Common myeloid progenitor, CD34-positive (primary cell): ENCODE measurements at regions not wholly inside any gene's neighbourhood (a gene's known extent, or its start where the extent isn't known, plus 50 kb on each side); places are given as distances from the start of the nearest gene placed in this dataset.

ENCODE experiments used
- CTCF ChIA-PET: fragments of 350-600 bp; sonication (Branson Sonifier 250); formaldehyde crosslinking; loops from one replicate; lab custom pipeline; 2021; ENCODE audit warnings: antibody characterized with exemption; lab: Charles Lee
- POLR2A ChIA-PET: fragments of 350-600 bp; sonication (Branson Sonifier 250); formaldehyde crosslinking; loops from one replicate; lab custom pipeline; 2021; ENCODE audit warnings: antibody characterized with exemption; lab: Charles Lee
- DNase-seq, 3 donors: peaks; one replicate each; pipeline versions ENCODE4 v3.0.0 to v3.0.0-alpha.2; 2013
- H3K27ac ChIP-seq, 2 experiments: 1 replicate in 1 of 2; 2 replicates in 1 of 2; pipeline ENCODE4 v1.7.0; 2013; ENCODE audit warnings: inconsistent platforms in 2 of 2, low read length in 2 of 2, mild to moderate bottlenecking in 2 of 2, low read depth in 1 of 2, moderate library complexity in 1 of 2; ENCODE audit not compliant: severe bottlenecking in 2 of 2, insufficient read depth in 1 of 2, poor library complexity in 1 of 2
- H3K27me3 ChIP-seq, 5 experiments: replicated peaks in 2 of 5; 1 replicate in 3 of 5; 2 replicates in 2 of 5; pipeline versions ENCODE4 v1.6.1 to v1.7.0; 2013; ENCODE audit warnings: low read length in 4 of 5, mild to moderate bottlenecking in 2 of 5, moderate library complexity in 2 of 5, inconsistent platforms in 1 of 5; ENCODE audit not compliant: insufficient read depth in 5 of 5, control insufficient read depth in 4 of 5
- H3K36me3 ChIP-seq, 4 experiments: 1 replicate in 2 of 4; 2 replicates in 2 of 4; pipeline versions ENCODE4 v1.6.1 to v1.7.0; 2013; ENCODE audit warnings: low read length in 3 of 4, control low read depth in 1 of 4, mild to moderate bottlenecking in 1 of 4; ENCODE audit not compliant: control insufficient read depth in 4 of 4, insufficient read depth in 4 of 4
- H3K4me1 ChIP-seq, 4 experiments: 1 replicate in 3 of 4; 2 replicates in 1 of 4; pipeline versions ENCODE4 v1.6.1 to v1.7.1; 2013; ENCODE audit warnings: low read length in 3 of 4, mild to moderate bottlenecking in 3 of 4, control low read depth in 1 of 4, inconsistent platforms in 1 of 4, moderate library complexity in 1 of 4; ENCODE audit not compliant: control insufficient read depth in 4 of 4, insufficient read depth in 4 of 4; ENCODE audit errors: control extremely low read depth in 1 of 4
- H3K4me3 ChIP-seq, 7 experiments: 1 replicate in 4 of 7; 2 replicates in 3 of 7; pipeline versions ENCODE4 v1.5.1 to v1.7.0; 2013; ENCODE audit warnings: mild to moderate bottlenecking in 7 of 7, low read length in 6 of 7, moderate library complexity in 6 of 7, inconsistent platforms in 2 of 7, low read depth in 2 of 7, control low read depth in 1 of 7; ENCODE audit not compliant: insufficient read depth in 4 of 7, control insufficient read depth in 1 of 7; ENCODE audit errors: extremely low read depth in 1 of 7
- H3K9me3 ChIP-seq, 5 experiments: 1 replicate in 4 of 5; 2 replicates in 1 of 5; pipeline versions ENCODE4 v1.6.1 to v1.7.1; 2013; ENCODE audit warnings: low read length in 4 of 5, mild to moderate bottlenecking in 2 of 5, inconsistent platforms in 1 of 5, low read depth in 1 of 5, moderate library complexity in 1 of 5; ENCODE audit not compliant: control insufficient read depth in 4 of 5, insufficient read depth in 2 of 5; ENCODE audit errors: control extremely low read depth in 1 of 5
- WGBS: methylation state at CpG from one replicate; pipeline ENCODE4 v1.1.5; 2013; ENCODE audit not compliant: insufficient coverage; 5-methylcytosine and 5-hydroxymethylcytosine counted together

- Histone ChIP-seq H3K27me3 (no peaks in the 10 kb centered on the region), H3K9me3 (no peaks in the 10 kb centered on the region), H3K4me1 (no peaks in the 10 kb centered on the region), H3K4me3 (no peak overlapping the region), H3K27ac (no peak overlapping the region), H3K36me3 (no peaks in the 10 kb centered on the region)
- ChIA-PET CTCF (no interaction called here), POLR2A (no interaction called here)
- peak in 2 of 3 donors; percentile 11 to 14 for DNase-seq
- WGBS, result 100% methylated on average over 1 of the region's 1 CpG
Measured at GRCh38 chr11:103676413-103676812, 360.0 kb upstream of the DDI1 start.

GRCh38 chr11:103680826-103681225, 355.6 kb upstream of the DDI1 start:
- no peaks in the 10 kb centered on the region for H3K9me3 ChIP-seq
- POLR2A ChIA-PET, result no interaction called here
- H3K27ac ChIP-seq, result no peak overlapping the region
- DNase-seq, result no peak
- H3K27me3 ChIP-seq, result no peaks in the 10 kb centered on the region
- CTCF ChIA-PET, result interaction anchor here (1.3 to 2.0 kb wide), 3 partner anchors 10 to 483 kb away, joined by 3 to 9 read pairs (median 4); partner anchors contain the start of gene PDGFD
- peaks cover 0 to 5% (median 2%) of the 10 kb centered on the region in 4 experiments for H3K4me1 ChIP-seq
- H3K36me3 ChIP-seq, result no peaks in the 10 kb centered on the region
- H3K4me3 ChIP-seq, result no peak overlapping the region
- WGBS, result no CpG with 5 or more reads among the region's 1 CpG

GRCh38 chr11:103681855-103682254, 354.6 kb upstream of the DDI1 start:
- POLR2A ChIA-PET, result no interaction called here
- no peaks in the 10 kb centered on the region for H3K27me3 ChIP-seq
- H3K4me1 ChIP-seq, result peaks cover 0 to 5% (median 2%) of the 10 kb centered on the region in 4 experiments
- CTCF ChIA-PET, result interaction anchor here (1.1 to 2.0 kb wide), 7 partner anchors 11 to 526 kb away, joined by 3 to 9 read pairs (median 6); partner anchors contain the start of gene PDGFD
- WGBS, result 100% methylated on average over 2 of the region's 7 CpGs
- DNase-seq, result no peak
- no peak overlapping the region for H3K4me3 ChIP-seq
- H3K36me3 ChIP-seq, result no peaks in the 10 kb centered on the region
- no peak overlapping the region for H3K27ac ChIP-seq
- H3K9me3 ChIP-seq, result no peaks in the 10 kb centered on the region

GRCh38 chr11:103682318-103683184, 353.9 kb upstream of the DDI1 start:
- WGBS, result 14% methylated on average over 5 of the region's 8 CpGs
- ChIA-PET POLR2A (no interaction called here), CTCF (interaction anchor here (0.6 to 2.0 kb wide), 10 partner anchors 10 to 526 kb away, joined by 3 to 9 read pairs (median 4); partner anchors contain the start of gene PDGFD)
- peaks cover 0 to 5% (median 2%) of the 10 kb centered on the region in 4 experiments for H3K4me1 ChIP-seq
- no peak overlapping the region for H3K4me3 ChIP-seq
- H3K27ac ChIP-seq, result no peak overlapping the region
- no peaks in the 10 kb centered on the region for H3K27me3 ChIP-seq
- DNase-seq, result peak; percentile 72 to 88 (median 86)
- H3K9me3 ChIP-seq, result no peaks in the 10 kb centered on the region
- H3K36me3 ChIP-seq, result no peaks in the 10 kb centered on the region

GRCh38 chr11:103683576-103683975, 352.9 kb upstream of the DDI1 start:
- no peak for DNase-seq
- H3K36me3 ChIP-seq, result no peaks in the 10 kb centered on the region

GRCh38 chr11:103688924-103689323, 347.5 kb upstream of the DDI1 start:
- no peaks in the 10 kb centered on the region for H3K27me3 ChIP-seq
- H3K4me3 ChIP-seq, result no peak overlapping the region
- POLR2A ChIA-PET, result no interaction called here

More at GRCh38 chr11:103683576-103683975, 352.9 kb upstream of the DDI1 start:
- ChIA-PET POLR2A (no interaction called here), CTCF (interaction anchor here (1.2 to 1.3 kb wide), 2 partner anchors 472 to 479 kb away, joined by 3 read pairs; no protein-coding TSS in a partner anchor)
- WGBS, result no CpG with 5 or more reads among the region's 2 CpGs
- no peaks in the 10 kb centered on the region for H3K27me3 ChIP-seq
- no peaks in the 10 kb centered on the region for H3K9me3 ChIP-seq
- H3K27ac ChIP-seq, result no peak overlapping the region
- H3K4me3 ChIP-seq, result no peak overlapping the region
- H3K4me1 ChIP-seq, result peaks cover 0 to 5% (median 2%) of the 10 kb centered on the region in 4 experiments

GRCh38 chr11:103690356-103690755, 346.1 kb upstream of the DDI1 start:
- ChIA-PET CTCF (no interaction called here), POLR2A (no interaction called here)
- no peaks in the 10 kb centered on the region for H3K4me1 ChIP-seq
- no peak overlapping the region for H3K27ac ChIP-seq
- H3K4me3 ChIP-seq, result no peak overlapping the region
- WGBS, result no CpG with 5 or more reads among the region's 1 CpG
- H3K36me3 ChIP-seq, result no peaks in the 10 kb centered on the region
- no peak for DNase-seq
- H3K9me3 ChIP-seq, result no peaks in the 10 kb centered on the region
- no peaks in the 10 kb centered on the region for H3K27me3 ChIP-seq

More at GRCh38 chr11:103688924-103689323, 347.5 kb upstream of the DDI1 start:
- 100% methylated on average over 2 of the region's 3 CpGs for WGBS
- Histone ChIP-seq H3K4me1 (no peaks in the 10 kb centered on the region), H3K27ac (no peak overlapping the region), H3K36me3 (no peaks in the 10 kb centered on the region), H3K9me3 (no peaks in the 10 kb centered on the region)
- DNase-seq, result no peak
- CTCF ChIA-PET, result no interaction called here
